ENCODE measurements at regions not wholly inside any gene's neighbourhood (a gene's known extent, or its start where the extent isn't known, plus 50 kb on each side); places are given as distances from the start of the nearest gene placed in this dataset.

DNA sequence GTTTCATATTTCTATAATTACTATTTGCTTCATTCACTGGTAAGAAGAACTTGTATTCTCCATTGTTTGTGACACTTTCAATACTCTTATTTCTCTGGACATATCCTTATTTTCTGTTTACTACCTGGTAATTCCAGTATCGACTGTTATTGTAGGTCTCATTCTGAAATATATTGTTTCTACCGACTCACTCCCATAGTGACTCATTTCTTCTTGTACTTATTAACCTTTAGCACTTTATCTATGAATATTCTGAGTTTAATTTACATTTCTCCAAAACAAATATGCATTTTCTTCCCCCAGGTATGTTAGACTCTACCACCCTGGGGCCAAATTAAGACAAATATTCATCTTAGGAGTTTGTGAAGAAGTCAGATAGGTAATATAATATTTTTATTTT is 164.5 kb upstream of the BTBD3 start:
- DNase-seq (ENCODE audit: low read depth in 2 of 2): no peak

DNA sequence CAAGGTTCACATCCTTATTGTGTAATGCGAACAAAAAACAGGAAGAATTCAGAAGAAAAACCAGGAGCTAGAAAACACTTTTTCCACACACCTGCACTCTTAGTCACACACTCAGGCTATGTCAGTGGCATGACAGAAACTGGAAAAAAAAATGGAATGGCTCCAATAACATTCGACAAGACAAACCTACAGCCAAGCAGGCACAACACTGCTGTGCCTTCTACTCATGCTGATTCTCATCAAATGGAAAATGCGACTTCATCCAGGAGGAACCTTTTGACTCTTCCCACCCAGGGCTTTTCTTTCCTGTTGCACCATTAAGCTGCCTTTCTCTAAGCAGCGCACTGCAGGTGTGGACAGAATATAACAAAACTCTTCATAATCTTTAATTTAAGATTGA is 163.2 kb upstream of the BTBD3 start:
- peak; percentile 15 to 51 for DNase-seq (ENCODE audit: low read depth in 2 of 2)

DNA sequence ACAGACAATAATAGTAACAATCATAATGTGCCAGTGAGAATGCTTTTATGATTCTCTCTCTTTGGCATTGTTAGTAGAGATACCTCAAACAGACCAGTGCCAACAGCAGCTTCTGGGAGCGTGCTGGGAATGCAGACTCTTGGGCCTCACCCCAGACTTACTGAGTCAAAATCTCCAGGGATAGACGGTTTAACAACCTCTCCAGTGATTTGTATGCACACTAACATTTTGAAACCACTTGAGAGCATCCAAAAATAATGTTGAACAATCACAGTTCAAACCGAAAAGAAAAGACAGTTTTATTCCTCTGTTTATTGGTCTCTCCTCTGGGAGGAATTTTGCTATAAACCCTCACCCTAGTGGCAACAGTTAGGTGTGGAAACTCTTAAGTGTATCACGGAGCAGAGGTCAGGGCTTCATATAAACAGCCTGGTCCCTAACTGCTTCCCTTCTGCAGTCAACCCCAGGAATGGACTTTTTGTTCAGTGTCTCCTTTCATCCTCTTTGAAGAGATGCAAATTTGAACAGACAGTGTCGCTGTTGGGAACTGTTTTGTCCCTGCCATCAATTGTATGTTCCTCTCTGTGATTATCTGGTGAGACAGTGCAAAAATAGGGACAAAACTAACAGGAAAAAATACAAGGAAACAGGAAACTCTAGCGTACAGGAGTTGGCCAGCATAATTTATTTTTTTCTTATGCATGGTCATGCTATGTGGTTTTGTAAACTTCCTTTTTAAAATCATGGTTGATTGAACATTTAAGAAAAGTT is 162.4 kb upstream of the BTBD3 start:
- peak; percentile 8 to 81 for DNase-seq (ENCODE audit: low read depth in 2 of 2)

DNA sequence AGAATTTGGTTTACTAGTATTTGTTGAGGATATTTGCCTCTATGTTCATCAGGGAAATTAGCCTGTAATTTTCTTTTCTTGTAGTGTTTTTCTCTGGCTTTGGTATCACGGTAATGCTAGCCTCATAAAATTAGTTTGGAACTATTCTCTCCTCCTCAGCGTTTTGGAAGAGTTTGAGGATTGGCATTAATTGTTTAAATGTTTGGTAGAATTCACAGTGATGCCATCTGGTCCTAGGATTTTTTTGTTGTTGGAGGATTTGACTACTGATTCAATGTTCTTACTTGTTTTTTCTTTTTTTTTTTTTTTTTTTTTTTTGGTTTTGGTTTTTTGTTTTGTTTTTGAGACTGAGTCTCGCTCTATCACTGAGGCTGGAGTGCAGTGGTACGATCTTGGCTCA is 156.2 kb upstream of the BTBD3 start:
- DNase-seq (ENCODE audit: low read depth in 2 of 2): no peak

DNA sequence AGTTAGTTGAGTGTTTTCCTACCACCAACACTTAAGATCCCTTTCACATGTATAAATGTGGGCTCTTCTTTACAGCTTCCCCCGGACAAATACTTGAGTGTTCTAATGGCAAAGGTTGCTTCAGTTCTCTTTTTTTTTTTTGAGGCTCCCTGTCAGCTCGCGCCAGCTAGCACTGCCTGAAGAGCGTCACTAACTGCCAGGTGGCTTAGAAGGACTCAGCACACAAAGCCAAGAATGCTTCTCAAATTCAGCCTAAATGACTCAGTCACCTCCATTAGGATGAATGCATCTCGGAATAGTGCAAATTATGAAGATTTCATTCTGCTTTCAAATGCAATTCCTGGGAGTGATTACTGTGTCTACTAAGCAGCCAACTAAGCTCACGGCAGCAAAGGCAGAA is 150.7 kb upstream of the BTBD3 start:
- DNase-seq (ENCODE audit: low read depth in 2 of 2): no peak

DNA sequence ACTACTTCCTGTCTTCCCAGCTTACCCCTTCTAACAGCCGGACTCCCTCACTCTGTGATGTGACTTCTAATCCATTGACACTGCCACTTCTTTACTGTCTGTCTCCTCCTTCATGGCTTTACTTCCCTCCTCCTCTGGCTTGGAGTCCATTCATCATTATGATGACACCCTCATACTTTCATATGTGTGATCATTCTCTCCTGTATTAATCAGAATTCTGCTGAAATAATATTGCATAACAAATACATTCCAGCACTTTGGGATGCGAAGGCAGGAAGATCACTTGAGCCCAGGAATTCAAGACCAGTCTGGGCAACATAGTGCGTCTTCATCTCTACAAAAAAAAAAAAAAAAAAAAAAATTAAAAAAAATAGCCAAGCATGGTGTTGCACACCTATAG is 147.9 kb upstream of the BTBD3 start:
- no peak for DNase-seq (ENCODE audit: low read depth in 2 of 2)

DNA sequence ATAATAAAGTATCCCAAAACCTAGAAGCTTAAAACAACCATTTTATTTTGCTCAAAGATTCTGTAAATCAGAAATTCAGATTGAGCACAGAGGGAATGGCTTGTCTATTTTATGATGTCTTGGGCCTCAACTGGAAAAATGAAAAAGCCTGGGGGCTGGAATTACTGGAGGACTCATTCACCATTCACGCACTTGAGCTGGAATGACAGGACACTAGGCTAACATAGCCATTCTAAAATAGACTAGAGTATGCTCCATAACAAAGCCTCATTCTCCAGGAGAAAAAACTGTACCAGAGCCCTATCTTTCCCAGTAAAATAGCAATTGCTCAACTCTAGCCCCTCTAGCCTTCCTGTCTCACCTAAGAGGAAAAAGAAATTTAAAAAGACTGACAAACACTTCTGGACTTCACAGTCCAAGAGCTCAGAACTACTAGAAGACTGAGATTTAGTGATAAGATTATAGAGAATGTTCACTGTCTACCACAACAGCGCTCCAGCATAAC is 145.4 kb upstream of the BTBD3 start:
- DNase-seq (ENCODE audit: low read depth in 2 of 2): no peak

DNA sequence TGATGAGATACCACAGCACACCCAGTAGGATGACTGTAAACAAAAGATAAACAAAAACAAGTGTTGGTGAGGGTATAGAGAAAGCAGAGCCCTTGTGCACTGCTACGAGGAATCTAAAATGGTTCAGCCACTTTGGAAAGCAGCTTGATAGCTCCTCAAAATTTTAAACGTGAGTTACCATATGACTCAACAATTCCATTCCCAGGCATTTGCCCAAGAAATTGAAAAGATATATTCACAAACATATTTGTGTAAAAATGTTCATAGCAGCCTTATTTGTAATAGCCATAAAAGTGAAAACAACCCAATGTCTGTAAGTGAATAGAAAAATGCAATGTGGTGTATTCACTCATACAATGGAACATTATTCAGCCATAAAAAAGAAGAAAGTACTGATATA is 141.0 kb upstream of the BTBD3 start:
- DNase-seq (ENCODE audit: low read depth in 2 of 2): no peak

DNA sequence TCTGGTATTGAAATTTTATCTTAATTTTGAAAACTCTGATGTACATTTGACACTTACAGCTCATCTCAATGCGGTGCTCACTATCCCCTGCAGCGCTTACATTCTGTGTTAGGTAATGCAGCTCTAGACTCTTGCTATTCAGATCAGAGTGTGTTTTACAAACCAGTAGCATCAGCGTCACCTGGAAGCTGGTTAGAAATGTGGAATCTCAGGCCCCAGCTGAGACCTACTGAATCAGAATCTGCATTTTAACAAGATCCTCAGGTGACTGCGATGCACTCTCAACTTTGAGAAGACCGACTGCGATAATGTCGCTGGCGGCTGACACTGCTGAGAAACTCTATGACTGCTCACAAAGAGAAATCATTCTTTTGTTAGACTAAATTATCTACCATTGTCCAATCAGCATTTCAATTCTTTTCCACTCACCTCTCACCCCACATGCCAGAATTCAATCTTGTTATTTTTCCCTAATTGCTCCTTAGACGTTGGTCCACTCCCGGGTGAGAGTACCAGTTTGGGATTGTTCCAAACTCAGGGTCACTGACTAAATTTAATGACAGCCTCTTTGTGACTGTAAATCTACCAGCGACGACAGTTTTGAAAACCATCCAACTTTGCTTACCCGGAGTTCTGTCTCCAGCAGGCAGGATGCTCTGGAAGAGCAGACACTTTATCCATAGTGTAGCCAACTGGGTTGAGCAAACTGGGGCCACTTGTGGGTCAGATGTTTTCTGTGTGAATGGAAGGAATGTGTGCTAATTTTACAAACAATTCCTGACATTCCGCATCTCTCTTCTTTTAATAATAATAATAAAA is 140.1 kb upstream of the BTBD3 start:
- peak; percentile 29 to 94 for DNase-seq (ENCODE audit: low read depth in 2 of 2)

DNA sequence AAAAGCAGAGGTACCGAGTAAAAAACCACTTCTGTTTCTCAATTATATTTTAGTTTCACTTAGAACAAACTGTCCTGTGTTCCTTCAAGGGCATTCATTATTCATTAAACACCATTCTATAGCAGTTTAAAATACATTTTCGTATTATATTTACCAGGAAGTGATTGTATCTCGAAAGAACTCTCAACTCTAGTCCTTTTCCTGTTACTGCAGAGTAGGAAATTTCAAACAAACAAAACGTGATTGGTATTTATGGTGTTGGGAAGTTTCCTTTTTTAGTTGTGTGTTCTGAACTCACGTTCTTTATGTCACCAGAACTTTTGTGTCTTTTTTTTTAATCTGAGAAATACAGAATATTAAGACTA is 139.5 kb upstream of the BTBD3 start:
- DNase-seq (ENCODE audit: low read depth in 2 of 2): peak; percentile 44 to 83

DNA sequence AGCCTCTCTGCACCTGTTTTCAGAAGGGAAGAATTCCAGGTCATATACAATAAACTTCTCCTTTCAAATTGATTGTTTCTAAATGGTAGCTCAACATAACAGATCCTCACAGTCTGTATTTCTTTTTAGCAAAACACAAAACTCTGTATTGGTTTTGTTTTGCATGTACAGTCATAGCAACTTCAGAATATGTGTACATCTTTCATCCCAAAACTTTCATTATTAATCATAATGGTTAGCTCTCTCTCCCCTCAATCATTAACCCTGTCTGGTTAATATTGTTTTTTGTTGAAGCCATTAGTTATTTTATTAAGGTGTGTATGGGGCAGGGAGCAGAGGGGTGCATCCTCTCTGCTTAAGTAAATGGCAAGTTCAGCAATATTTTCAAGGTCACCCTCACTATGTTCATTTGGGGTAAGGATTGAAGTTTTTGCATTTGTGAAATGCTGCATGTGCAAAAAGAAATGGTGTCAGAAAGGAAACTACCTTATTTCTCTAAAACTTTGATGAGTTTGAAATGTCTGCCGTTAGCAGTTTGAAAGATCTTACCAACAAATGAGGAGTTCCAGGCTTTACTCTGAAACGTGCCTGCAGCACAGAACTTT is 136.8 kb upstream of the BTBD3 start:
- no peak for DNase-seq (ENCODE audit: low read depth in 2 of 2)

DNA sequence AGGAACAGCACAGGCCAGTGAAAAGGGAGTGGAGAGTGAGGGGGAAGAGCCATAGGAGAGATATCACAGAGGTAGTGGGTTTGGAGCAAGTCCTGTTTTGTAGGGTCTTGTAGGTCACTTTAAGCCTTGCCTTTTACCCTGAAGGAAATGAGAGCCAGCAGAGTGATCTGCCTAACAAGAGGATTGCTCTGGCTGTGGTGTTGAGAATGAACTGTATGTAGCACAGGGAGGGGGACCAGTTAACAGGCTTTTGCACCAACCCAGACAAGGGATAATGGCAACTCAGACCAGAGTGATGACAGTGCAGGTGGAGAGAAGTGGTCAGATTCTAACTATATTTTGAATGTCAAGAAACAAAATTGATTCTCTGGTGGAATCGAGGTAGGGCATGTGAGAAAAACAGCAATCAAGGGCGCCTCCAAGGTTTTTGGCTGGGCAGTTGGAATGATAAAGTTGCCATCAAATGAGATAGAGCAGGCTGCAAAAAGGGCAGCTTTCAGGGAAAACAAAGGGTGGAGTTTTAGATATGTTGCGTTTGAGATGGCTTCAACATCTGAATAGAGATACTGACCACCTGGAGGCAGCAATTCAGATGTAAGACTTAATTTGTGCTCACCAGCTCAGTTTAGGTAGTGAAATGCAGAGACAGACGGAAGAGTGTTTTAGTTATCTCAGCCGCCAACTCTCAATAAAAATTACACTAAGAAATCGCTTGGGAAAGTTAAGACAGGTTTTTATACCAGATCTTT is 134.4 kb upstream of the BTBD3 start:
- no peak for DNase-seq (ENCODE audit: low read depth in 2 of 2)

DNA sequence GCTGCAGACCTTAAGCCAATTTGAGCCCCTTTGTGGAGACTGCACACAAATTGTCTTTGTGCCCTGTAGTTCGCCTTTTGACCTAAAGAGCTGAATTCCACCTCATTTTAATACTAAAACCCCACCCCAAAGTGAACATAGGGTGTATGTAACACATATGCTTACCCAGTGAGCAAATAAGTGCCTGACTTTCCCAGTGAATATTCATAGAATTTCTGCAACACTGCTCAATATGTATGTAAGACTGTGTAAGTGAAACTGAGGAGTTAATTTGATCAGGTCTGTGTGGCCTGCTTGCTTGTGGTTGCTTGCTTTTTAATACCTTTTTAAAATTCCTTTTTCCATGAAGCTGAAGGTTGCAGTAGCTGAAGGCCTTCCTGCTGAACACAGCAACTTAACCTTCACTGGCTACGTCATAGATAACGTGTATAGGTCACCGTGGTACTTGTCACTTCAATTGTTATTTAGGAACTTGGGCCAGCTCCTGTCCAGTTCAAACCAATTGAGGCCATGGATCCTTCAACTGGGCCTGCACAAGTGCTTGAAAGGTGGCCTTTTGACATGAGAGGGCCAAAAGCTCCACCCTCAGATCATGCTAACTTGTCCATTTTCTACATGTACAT is 131.7 kb upstream of the BTBD3 start:
- no peak for DNase-seq (ENCODE audit: low read depth in 2 of 2)

DNA sequence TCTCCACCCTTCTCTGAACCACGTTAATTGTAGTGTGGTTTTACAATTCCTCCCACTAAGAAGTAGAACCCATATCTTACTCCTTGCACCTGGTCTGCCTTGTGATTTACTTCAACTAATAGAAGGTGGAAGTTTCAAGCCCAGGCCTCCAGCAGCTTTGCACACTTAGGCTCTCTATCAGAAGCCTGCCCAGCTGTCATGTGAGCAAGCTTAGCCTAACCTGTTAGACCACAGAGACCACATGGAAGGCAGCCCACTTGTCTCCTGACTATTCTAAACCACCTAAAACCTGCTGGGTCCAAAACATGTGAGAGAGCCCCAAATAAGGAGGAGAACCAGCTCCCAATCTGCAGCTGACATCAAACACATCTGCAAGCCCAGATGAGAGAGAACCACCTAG is 127.6 kb upstream of the BTBD3 start:
- no peak for DNase-seq (ENCODE audit: low read depth in 2 of 2)

DNA sequence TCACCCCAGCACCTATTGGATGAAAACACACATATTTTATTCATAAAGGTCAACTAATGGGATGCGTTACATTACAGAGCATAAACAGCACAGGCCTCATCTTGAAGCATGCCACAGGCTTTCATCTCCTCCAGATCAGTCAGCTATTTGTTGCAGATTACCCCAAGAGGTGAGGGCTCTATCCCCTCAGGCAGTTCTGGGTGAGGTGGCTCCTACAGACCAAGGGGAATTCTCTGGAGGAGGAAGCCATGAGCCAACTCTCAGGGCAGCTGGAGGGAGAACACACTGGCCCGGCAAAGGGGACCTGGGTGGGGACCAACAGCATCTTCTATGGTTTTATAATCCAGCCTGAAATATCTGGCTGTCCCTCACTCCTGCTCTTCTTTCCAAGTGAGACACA is 126.4 kb upstream of the BTBD3 start:
- no peak for DNase-seq (ENCODE audit: low read depth in 2 of 2)

DNA sequence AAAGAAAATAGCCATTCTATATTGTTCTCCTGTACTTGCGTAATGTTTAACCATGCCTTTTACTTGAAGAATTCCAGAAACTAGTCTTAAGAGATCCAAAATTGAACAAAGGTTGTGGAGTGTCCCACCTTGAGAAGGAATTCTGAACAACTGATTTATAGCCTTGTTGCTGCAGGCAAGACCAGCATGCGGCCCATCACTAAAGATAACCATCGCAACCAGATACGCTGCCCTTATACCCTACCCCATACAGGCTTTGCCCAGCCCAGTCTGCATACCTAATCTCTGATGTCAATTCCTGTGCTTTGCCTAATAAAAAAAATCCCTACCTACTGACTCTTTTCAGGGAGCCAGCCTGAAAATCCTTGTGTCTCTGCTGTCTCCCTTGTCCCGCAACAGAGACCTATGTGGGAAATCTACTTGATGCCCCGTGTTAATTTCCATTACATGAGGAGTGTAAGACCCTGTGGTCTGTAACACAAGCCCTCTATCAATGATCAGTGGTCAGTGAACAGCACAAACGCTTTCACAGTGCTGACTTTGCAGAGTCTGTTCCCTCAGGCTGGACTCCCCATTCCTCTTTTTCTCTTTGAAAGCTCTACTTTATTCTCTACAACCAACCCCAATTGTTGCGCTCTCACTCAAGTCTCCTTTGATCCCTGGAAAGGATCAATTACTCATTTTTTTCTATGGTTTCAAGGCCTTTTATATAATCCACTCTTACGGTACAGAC is 125.7 kb upstream of the BTBD3 start:
- DNase-seq (ENCODE audit: low read depth in 2 of 2): no peak

DNA sequence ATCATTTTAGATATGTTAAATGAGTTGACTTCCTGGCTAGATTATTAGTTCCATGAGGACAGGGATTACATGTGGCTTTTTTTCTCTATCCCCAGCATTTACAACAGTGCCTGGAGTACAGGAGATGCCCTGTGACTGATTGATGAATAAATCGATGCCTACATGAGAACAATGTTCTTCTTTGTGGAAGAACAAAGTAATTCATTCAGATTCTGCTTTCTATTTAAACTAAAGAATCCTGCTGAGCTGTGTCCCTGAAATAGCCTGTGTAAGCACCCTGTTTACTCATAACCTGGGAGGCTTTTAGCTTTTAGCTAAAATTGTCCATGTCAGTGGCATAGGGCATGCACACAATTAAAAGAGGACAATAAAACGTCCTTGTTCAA is 125.1 kb upstream of the BTBD3 start:
- no peak for DNase-seq (ENCODE audit: low read depth in 2 of 2)

DNA sequence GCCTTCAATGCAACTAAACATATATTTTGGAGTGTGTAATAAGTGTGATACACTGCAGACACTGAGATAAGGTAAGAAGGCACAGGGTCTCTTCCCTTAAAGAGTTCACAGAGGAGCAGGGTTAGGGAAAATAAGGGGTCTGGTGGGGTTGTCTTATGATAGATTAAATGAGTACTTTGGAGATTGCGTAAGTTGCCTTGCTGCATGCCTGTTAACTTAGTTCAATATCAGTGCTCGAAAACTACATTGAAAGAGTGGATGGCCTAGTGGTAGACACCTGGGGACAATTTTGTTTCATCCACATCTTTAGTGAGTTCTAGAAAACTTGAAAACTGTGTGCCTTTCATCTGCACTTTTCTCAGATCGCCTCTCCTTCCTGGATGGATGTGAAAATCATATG is 123.2 kb upstream of the BTBD3 start:
- DNase-seq (ENCODE audit: low read depth in 2 of 2): no peak

DNA sequence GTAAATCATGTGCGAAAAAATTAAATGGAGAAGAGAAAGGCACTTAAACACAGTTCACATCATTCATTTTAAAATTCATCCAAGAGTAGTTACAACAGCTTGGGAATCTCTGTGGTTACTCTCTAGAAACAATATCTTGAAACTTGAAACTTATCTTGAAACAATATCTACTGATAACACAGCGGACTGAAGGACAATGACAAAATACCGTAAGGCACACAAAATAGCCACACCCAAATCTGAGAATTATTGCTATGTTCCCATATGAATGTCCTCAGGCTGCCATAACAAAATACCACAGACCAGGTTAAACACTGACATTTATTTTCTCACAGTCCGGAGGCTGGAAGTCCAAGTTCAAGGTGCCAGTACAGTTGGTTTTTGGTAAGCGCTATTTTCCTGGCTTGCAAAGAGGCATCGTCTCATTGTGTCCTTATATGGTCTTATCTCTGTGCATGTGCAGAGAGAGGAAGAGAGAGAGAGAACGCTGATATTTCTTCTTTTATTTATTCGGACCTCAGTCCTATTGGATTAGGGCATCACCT is 122.5 kb upstream of the BTBD3 start:
- no peak for DNase-seq (ENCODE audit: low read depth in 2 of 2)

DNA sequence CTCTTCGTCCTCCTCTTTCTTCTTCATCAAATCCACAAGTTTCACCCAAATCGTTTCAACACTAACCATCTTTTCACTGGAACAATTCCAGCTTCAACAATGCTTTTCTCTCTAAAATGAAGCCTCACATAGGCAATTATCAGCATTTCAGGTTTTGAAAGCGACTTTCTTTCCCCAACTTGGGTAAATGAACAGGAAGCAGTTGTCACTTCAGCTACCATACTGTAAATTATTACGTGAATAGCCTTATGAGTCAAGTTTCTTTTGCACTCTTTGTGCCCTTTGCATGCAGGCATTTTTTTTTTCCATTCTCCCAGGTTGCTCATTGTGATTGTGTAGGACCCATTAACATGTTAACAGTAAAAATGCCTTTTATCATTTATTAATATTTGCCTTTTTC is 121.7 kb upstream of the BTBD3 start:
- peak in 1 of 2 donors; percentile 55 for DNase-seq (ENCODE audit: low read depth in 2 of 2)

Data from lung microvascular endothelial cell (primary cell).